Immature natural killer cell (primary cell): ENCODE measurements at regions not wholly inside any gene's neighbourhood (a gene's known extent, or its start where the extent isn't known, plus 50 kb on each side); places are given as distances from the start of the nearest gene placed in this dataset.

Source experiments
- DNase-seq, 3 donors: peaks; one replicate each; pipeline ENCODE4 v3.0.0; 2022; ENCODE audit warnings: mixed read lengths in 1 of 3
- H3K27ac Mint-ChIP-seq, 6 donors: one replicate each; pipeline ENCODE4 v1.8.0; 2020; ENCODE audit warnings: mixed read lengths in 6 of 6, mild to moderate bottlenecking in 5 of 6, inconsistent platforms in 4 of 6, moderate library complexity in 3 of 6
- H3K27me3 Mint-ChIP-seq, 3 donors: one replicate each; pipeline ENCODE4 v1.8.0; 2020 to 2021; ENCODE audit warnings: low read depth in 3 of 3, mild to moderate bottlenecking in 3 of 3, mixed read lengths in 3 of 3, moderate library complexity in 3 of 3, inconsistent platforms in 1 of 3
- H3K36me3 Mint-ChIP-seq, 3 donors: one replicate each; pipeline ENCODE4 v1.8.0; 2020; ENCODE audit warnings: mixed read lengths in 3 of 3, inconsistent platforms in 2 of 3, mild to moderate bottlenecking in 2 of 3
- H3K4me1 Mint-ChIP-seq, 2 donors: one replicate each; pipeline ENCODE4 v1.8.0; 2020; ENCODE audit warnings: inconsistent platforms in 2 of 2, mild to moderate bottlenecking in 2 of 2, mixed read lengths in 2 of 2, moderate library complexity in 1 of 2
- H3K4me3 Mint-ChIP-seq, 5 donors: one replicate each; pipeline ENCODE4 v1.8.0; 2020; ENCODE audit warnings: mild to moderate bottlenecking in 5 of 5, mixed read lengths in 5 of 5, inconsistent platforms in 3 of 5, moderate library complexity in 3 of 5
- H3K9me3 Mint-ChIP-seq, 6 donors: one replicate each; pipeline ENCODE4 v1.8.0; 2020; ENCODE audit warnings: mild to moderate bottlenecking in 6 of 6, mixed read lengths in 6 of 6, inconsistent platforms in 4 of 6, moderate library complexity in 3 of 6

DNA sequence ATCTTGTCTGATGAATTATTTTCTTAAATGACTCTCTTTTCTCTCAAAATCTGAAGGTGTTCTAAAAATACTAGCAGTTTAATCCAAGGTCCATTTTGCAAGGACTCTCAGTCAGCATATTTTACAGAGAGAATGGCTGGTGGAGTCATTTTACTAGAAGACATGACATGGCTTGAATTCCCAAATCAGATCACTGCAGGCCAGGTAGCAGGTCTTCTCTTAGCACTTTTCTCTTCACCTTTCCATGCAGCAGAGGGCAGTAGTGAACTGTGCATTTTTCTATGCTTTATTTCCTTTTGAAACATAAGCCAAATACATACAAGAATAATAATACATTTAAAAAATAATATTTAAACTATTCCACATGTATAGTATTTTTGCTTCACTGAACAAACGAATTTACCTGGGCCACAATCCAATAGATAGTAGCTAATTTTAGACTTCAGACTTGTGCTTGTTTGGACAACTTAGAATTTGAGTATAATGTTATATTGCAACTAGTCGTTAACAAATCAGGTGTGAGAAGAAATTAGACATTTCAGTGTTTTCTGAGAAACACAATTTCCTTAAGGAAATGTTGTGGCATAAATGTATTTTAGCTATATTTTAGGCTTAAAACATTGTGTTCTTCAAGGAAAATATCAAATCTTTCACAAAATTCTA, 289.4 kb upstream of the DAB2 start:
- Mint-ChIP-seq H3K4me3 (no peak overlapping the region), H3K36me3 (no peaks in the 10 kb centered on the region), H3K27me3 (peaks cover 0 to 3% (median 0%) of the 10 kb centered on the region in 3 donors), H3K4me1 (no peaks in the 10 kb centered on the region), H3K9me3 (no peaks in the 10 kb centered on the region), H3K27ac (no peak overlapping the region)
- peak in 2 of 3 donors; percentile 11 to 34 for DNase-seq

DNA sequence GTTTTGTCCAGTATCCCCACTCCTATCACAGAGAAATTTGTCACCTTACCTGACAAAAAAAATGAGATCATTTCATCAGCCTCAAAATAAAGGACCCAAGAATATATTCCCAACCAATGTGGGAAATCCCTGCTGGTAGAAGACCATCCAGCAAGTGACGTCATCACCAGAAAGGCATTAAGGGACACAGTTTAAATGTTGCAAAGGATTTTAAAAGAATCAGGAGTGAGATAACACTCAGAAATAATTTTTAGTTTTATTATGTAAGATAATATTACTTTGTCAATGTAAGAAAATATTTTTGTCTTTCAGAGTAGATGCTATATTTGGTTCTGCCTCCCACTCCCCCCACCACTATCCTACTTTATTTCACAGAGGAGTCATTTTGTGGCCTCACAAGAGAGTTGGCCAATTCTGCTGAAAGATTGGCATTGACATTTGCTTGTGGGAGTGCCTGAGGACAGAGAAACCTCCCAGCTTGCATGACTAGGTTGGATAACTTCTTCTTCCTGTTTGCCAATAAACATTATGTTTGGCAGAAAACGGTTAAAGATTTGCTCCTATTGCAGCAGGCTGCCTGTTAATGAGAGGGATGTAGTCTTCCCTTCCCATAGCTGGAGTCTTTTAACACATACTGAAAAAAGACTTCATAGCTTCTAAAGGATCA, 288.6 kb upstream of the DAB2 start:
- peaks cover 0 to 4% (median 0%) of the 10 kb centered on the region in 3 donors for H3K27me3 Mint-ChIP-seq

GRCh38 chr5:39712316-39713249, 287.8 kb upstream of the DAB2 start:
- peaks cover 0 to 4% (median 0%) of the 10 kb centered on the region in 3 donors for H3K27me3 Mint-ChIP-seq
- no peak overlapping the region for H3K27ac Mint-ChIP-seq
- H3K36me3 Mint-ChIP-seq = no peaks in the 10 kb centered on the region
- H3K4me1 Mint-ChIP-seq = no peaks in the 10 kb centered on the region
- no peak for DNase-seq
- no peaks in the 10 kb centered on the region for H3K9me3 Mint-ChIP-seq
- no peak overlapping the region for H3K4me3 Mint-ChIP-seq

More for the DNA sequence above, 288.6 kb upstream of the DAB2 start:
- no peak overlapping the region for H3K4me3 Mint-ChIP-seq
- no peaks in the 10 kb centered on the region for H3K36me3 Mint-ChIP-seq
- DNase-seq = no peak
- H3K9me3 Mint-ChIP-seq = no peaks in the 10 kb centered on the region
- H3K27ac Mint-ChIP-seq = no peak overlapping the region
- H3K4me1 Mint-ChIP-seq = no peaks in the 10 kb centered on the region

GRCh38 chr5:39711821-39712220, 287.0 kb upstream of the DAB2 start:
- H3K4me3 Mint-ChIP-seq = no peak overlapping the region

GRCh38 chr5:39709032-39709431, 284.3 kb upstream of the DAB2 start:
- H3K4me3 Mint-ChIP-seq = no peak overlapping the region
- no peak for DNase-seq
- H3K9me3 Mint-ChIP-seq = no peaks in the 10 kb centered on the region
- no peaks in the 10 kb centered on the region for H3K4me1 Mint-ChIP-seq
- H3K27me3 Mint-ChIP-seq = peaks cover 0 to 7% (median 1%) of the 10 kb centered on the region in 3 donors
- H3K36me3 Mint-ChIP-seq = no peaks in the 10 kb centered on the region
- H3K27ac Mint-ChIP-seq = no peak overlapping the region

More at GRCh38 chr5:39711821-39712220, 287.0 kb upstream of the DAB2 start:
- no peaks in the 10 kb centered on the region for H3K36me3 Mint-ChIP-seq
- H3K27me3 Mint-ChIP-seq = peaks cover 0 to 6% (median 0%) of the 10 kb centered on the region in 3 donors
- no peak overlapping the region for H3K27ac Mint-ChIP-seq
- H3K4me1 Mint-ChIP-seq = no peaks in the 10 kb centered on the region
- no peak for DNase-seq
- H3K9me3 Mint-ChIP-seq = no peaks in the 10 kb centered on the region

DNA sequence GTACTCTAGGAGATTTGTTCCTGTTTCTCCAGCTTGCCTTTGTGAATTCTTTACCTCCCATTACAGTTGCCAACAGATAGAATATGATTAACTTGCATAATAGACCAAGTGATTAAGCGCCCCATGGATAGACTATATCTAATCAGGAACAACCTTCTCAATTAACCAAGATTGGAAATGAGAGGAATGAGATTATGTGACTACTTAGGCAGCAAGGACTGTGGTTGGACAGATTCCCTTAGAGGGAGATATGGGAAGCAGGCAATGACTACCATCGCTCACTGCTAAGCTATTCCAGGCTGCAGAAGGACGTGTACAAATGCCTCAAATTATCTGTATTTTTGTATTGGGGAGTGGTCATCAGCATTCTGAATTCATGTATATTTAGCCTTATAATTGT, 278.1 kb upstream of the DAB2 start:
- no peak overlapping the region for H3K27ac Mint-ChIP-seq
- no peak for DNase-seq
- no peaks in the 10 kb centered on the region for H3K4me1 Mint-ChIP-seq
- H3K36me3 Mint-ChIP-seq = no peaks in the 10 kb centered on the region
- H3K9me3 Mint-ChIP-seq = no peaks in the 10 kb centered on the region
- peaks cover 0 to 3% (median 1%) of the 10 kb centered on the region in 3 donors for H3K27me3 Mint-ChIP-seq
- no peak overlapping the region for H3K4me3 Mint-ChIP-seq

GRCh38 chr5:39700523-39700922, 275.7 kb upstream of the DAB2 start:
- no peak for DNase-seq
- Mint-ChIP-seq H3K27ac (no peak overlapping the region), H3K27me3 (peaks cover 0 to 1% (median 1%) of the 10 kb centered on the region in 3 donors), H3K36me3 (no peaks in the 10 kb centered on the region), H3K4me3 (no peak overlapping the region), H3K4me1 (no peaks in the 10 kb centered on the region), H3K9me3 (no peaks in the 10 kb centered on the region)

DNA sequence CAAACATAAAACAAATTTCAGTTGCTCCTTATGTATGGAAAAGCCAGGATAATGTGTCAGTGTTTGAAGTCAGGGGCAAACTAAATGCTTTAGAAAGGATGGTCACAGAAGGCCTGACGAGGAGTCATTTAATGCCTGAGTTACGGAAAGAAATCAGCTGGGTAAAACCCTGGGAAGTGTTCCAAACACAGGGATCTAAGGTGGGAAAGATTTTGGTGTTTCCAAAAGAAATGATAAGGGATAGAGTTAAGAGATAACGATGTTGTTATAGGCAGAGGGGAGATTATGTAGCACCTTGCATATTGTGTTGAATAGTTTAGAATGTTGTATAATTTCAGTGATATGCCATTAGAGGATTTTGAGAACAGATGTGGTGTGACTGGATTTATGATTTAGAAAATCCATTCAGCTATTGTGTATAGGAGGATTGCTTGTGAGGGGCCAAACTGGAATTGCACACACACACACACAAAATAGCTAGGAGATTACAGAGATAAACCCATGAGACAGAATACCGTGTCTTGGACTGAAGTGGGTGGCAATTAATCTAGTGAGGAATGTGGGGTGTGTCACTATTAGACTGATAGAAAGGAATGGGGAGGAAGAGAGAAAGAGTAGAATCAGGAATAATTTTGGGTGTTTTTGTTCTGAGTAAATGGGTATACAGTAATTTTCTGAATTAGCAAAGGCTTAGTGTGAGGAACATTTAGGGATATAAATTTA, 274.2 kb upstream of the DAB2 start:
- H3K4me3 Mint-ChIP-seq = no peak overlapping the region
- H3K4me1 Mint-ChIP-seq = no peaks in the 10 kb centered on the region
- no peak for DNase-seq
- no peak overlapping the region for H3K27ac Mint-ChIP-seq
- no peaks in the 10 kb centered on the region for H3K36me3 Mint-ChIP-seq
- H3K9me3 Mint-ChIP-seq = no peaks in the 10 kb centered on the region
- H3K27me3 Mint-ChIP-seq = no peaks in the 10 kb centered on the region

- DNase-seq = no peak
- Mint-ChIP-seq H3K27me3 (peaks cover 0 to 3% (median 0%) of the 10 kb centered on the region in 3 donors), H3K4me3 (no peak overlapping the region), H3K36me3 (no peaks in the 10 kb centered on the region), H3K9me3 (no peaks in the 10 kb centered on the region), H3K27ac (no peak overlapping the region), H3K4me1 (no peaks in the 10 kb centered on the region)
Observed at GRCh38 chr5:39697881-39698280, 273.1 kb upstream of the DAB2 start.

- H3K9me3 Mint-ChIP-seq = no peaks in the 10 kb centered on the region
- no peaks in the 10 kb centered on the region for H3K36me3 Mint-ChIP-seq
Observed at GRCh38 chr5:39696672-39697398, 272.1 kb upstream of the DAB2 start.

DNA sequence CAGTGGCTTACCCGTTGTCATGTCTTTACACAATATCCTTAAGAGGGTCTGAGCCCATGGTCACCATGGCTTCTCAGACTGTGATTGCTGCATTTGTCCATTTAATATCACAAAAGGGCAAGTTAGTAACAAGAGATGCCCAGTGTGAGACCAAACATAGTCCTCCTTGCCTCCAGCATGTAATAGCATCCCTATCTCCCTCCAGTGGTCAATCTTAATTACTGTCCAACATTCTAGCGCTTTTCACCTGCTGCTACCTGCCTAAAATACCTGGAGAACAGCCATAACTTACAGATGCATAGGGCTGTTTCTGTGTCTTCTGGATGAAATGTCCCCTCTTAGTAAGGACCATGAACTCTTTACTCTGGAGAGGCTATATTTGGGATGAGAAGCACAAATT, 267.2 kb upstream of the DAB2 start:
- H3K4me1 Mint-ChIP-seq = no peaks in the 10 kb centered on the region
- H3K27me3 Mint-ChIP-seq = peaks cover 0 to 6% (median 2%) of the 10 kb centered on the region in 3 donors
- H3K36me3 Mint-ChIP-seq = no peaks in the 10 kb centered on the region
- peaks cover 0 to 5% (median 0%) of the 10 kb centered on the region in 6 donors for H3K9me3 Mint-ChIP-seq
- no peak overlapping the region for H3K4me3 Mint-ChIP-seq
- DNase-seq = no peak
- H3K27ac Mint-ChIP-seq = no peak overlapping the region

More at GRCh38 chr5:39696672-39697398, 272.1 kb upstream of the DAB2 start:
- Mint-ChIP-seq H3K4me1 (no peaks in the 10 kb centered on the region), H3K27me3 (peaks cover 0 to 6% (median 0%) of the 10 kb centered on the region in 3 donors), H3K4me3 (no peak overlapping the region), H3K27ac (no peak overlapping the region)
- DNase-seq = no peak

- DNase-seq = no peak
Observed at GRCh38 chr5:39691136-39691535, 266.4 kb upstream of the DAB2 start.

DNA sequence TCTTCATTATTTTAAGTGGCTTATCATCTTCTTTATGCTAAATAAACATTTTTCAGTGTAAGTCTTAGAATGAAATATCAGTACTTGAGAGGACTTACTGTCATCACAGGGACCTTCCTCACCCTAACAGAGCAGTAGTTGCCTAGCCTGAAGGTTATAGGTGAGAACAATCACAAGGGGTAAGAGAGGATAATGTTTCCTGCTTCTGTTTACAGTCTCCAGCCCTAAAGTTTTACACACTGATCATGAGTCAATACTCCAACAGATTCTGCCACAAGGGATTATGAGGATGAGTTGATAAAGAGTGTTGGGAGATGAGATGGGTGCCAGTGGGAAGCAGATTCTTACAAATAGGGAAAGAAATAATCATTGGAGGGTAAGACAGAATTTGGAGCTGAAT, 265.1 kb upstream of the DAB2 start:
- H3K4me1 Mint-ChIP-seq = no peaks in the 10 kb centered on the region
- peaks cover 0 to 6% (median 4%) of the 10 kb centered on the region in 3 donors for H3K27me3 Mint-ChIP-seq
- H3K4me3 Mint-ChIP-seq = no peak overlapping the region
- H3K27ac Mint-ChIP-seq = no peak overlapping the region
- peaks cover 0 to 5% (median 0%) of the 10 kb centered on the region in 6 donors for H3K9me3 Mint-ChIP-seq
- H3K36me3 Mint-ChIP-seq = no peaks in the 10 kb centered on the region
- DNase-seq = no peak

More at GRCh38 chr5:39691136-39691535, 266.4 kb upstream of the DAB2 start:
- Mint-ChIP-seq H3K36me3 (no peaks in the 10 kb centered on the region), H3K27ac (no peak overlapping the region), H3K4me1 (no peaks in the 10 kb centered on the region), H3K9me3 (peaks cover 0 to 5% (median 0%) of the 10 kb centered on the region in 6 donors), H3K4me3 (no peak overlapping the region), H3K27me3 (peaks cover 0 to 6% (median 3%) of the 10 kb centered on the region in 3 donors)
